IMR-90 (cell line): ENCODE measurements at regions not wholly inside any gene's neighbourhood (a gene's known extent, or its start where the extent isn't known, plus 50 kb on each side); places are given as distances from the start of the nearest gene placed in this dataset.

Experiments used
- CTCF ChIP-seq: conservative IDR thresholded peaks from 2 replicates; pipeline ENCODE4 v1.5.1; 2012; ENCODE audit warnings: mild to moderate bottlenecking, low read depth, low read length, improper control_type of control experiment
- ELK1 ChIP-seq: fragments of 150-350 bp; IDR thresholded peaks from 2 replicates; pipeline ENCODE4 v1.6.1; 2016; ENCODE audit warnings: low read depth, mild to moderate bottlenecking, low read length, moderate library complexity, borderline replicate concordance
- MAZ ChIP-seq: IDR thresholded peaks from 2 replicates; pipeline ENCODE4 v1.6.1; 2012; ENCODE audit warnings: low read depth, mild to moderate bottlenecking, low read length, improper control_type of control experiment, moderate library complexity, borderline replicate concordance
- MXI1 ChIP-seq: IDR thresholded peaks from 2 replicates; pipeline ENCODE4 v1.6.1; 2012; ENCODE audit warnings: low read depth, mild to moderate bottlenecking, low read length, moderate library complexity, borderline replicate concordance
- POLR2A ChIP-seq: IDR thresholded peaks from 2 replicates; pipeline ENCODE4 v1.6.1; 2012; ENCODE audit warnings: mild to moderate bottlenecking, low read depth, low read length
- RAD21 ChIP-seq: IDR thresholded peaks from 2 replicates; pipeline ENCODE4 v1.6.1; 2012; ENCODE audit warnings: low read length, improper control_type of control experiment
- RCOR1 ChIP-seq: IDR thresholded peaks from 2 replicates; pipeline ENCODE4 v1.6.1; 2012; ENCODE audit warnings: mild to moderate bottlenecking, low read length, improper control_type of control experiment; ENCODE audit not compliant: insufficient replicate concordance
- SMC3 ChIP-seq: fragments of 150-350 bp; IDR thresholded peaks from 2 replicates; pipeline ENCODE4 v1.6.1; 2016; ENCODE audit warnings: low read depth, mild to moderate bottlenecking, antibody characterized with exemption, low read length, moderate library complexity
- TF ChIP-seq, protein P1 (sequence below): fragments of 150-350 bp; IDR thresholded peaks from 2 replicates; pipeline ENCODE4 v1.6.1; 2017; ENCODE audit warnings: mild to moderate bottlenecking, antibody characterized with exemption, low read length, low read depth

DNA sequence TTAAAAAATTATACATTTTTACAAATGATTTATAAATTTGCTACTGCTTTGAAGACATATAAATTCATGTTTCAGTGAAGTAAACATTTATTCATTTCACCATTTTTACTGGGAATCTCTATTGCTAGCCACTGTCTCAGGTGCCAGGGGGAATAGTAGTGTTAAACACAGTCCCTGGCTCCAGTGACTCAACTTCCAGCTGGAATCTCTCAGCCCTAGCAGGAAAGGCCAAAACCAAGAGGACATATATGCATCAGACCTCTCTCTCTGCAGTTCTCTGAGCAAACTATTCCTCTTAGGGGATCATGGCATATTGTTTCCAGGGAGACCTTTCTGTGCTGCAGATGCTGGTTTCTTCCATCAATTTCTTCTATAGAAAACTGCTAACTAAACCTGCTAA, 1009.0 kb upstream of the LCORL start:
- TF ChIP-seq CTCF (no peak), RAD21 (no peak), MXI1 (no peak), ELK1 (no peak), SMC3 (no peak), POLR2A (no peak), MAZ (no peak), RCOR1 (no peak)
- TF ChIP-seq, protein P1, sequence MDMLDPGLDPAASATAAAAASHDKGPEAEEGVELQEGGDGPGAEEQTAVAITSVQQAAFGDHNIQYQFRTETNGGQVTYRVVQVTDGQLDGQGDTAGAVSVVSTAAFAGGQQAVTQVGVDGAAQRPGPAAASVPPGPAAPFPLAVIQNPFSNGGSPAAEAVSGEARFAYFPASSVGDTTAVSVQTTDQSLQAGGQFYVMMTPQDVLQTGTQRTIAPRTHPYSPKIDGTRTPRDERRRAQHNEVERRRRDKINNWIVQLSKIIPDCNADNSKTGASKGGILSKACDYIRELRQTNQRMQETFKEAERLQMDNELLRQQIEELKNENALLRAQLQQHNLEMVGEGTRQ = no peak
